ENCODE measurements at regions not wholly inside any gene's neighbourhood (a gene's known extent, or its start where the extent isn't known, plus 50 kb on each side); places are given as distances from the start of the nearest gene placed in this dataset.

GRCh38 chr19:31178833-31179470 is 170.3 kb downstream of the TSHZ3 start (continued):
- TF ChIP-seq, protein P1, sequence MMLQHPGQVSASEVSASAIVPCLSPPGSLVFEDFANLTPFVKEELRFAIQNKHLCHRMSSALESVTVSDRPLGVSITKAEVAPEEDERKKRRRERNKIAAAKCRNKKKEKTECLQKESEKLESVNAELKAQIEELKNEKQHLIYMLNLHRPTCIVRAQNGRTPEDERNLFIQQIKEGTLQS (CRISPR knock-in tag; conservative IDR thresholded peaks at IDR 0.05) = no peak
- TF ChIP-seq, protein P2, sequence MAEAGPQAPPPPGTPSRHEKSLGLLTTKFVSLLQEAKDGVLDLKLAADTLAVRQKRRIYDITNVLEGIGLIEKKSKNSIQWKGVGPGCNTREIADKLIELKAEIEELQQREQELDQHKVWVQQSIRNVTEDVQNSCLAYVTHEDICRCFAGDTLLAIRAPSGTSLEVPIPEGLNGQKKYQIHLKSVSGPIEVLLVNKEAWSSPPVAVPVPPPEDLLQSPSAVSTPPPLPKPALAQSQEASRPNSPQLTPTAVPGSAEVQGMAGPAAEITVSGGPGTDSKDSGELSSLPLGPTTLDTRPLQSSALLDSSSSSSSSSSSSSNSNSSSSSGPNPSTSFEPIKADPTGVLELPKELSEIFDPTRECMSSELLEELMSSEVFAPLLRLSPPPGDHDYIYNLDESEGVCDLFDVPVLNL (CRISPR knock-in tag; IDR thresholded peaks at IDR 0.05; ENCODE audit: borderline replicate concordance, low read depth) = no peak
- TF ChIP-seq MXD4 (CRISPR knock-in tag; IDR thresholded peaks at IDR 0.05; ENCODE audit: borderline replicate concordance) (no peak), SP1 (CRISPR knock-in tag; conservative IDR thresholded peaks at IDR 0.05) (no peak)

DNA sequence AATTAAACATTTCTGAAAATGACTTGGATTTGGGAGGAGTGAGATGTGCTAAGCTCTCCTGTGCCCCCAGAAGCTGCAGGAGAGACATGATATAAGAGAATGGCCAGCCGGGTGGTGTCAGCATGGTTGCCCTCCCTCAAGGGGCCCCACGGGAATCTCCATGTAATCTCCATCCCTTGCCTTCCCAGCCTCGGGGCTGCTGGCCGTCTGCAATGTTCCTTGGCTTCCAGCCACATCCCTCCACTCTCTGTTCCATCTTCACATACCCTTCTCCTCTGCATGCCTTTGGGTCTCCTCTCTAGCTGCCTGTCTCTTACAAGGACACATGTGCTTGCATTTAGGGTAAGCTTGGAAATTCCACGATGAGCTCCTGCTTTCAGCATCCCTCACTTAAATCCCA is 172.0 kb downstream of the TSHZ3 start:
- H3K4me1 Mint-ChIP-seq = peaks cover 17% of the 10 kb centered on the region
- H3K4me3 Mint-ChIP-seq = no peak overlapping the region
- DNase-seq (ENCODE audit: low spot score) (no peak), ATAC-seq (no peak)
- no peak overlapping the region for H3K27ac Mint-ChIP-seq
- no peaks in the 10 kb centered on the region; the same call in 1 of the 2 replicates for H3K27me3 Mint-ChIP-seq (ENCODE audit: low read depth)
- TF ChIP-seq, protein P3, sequence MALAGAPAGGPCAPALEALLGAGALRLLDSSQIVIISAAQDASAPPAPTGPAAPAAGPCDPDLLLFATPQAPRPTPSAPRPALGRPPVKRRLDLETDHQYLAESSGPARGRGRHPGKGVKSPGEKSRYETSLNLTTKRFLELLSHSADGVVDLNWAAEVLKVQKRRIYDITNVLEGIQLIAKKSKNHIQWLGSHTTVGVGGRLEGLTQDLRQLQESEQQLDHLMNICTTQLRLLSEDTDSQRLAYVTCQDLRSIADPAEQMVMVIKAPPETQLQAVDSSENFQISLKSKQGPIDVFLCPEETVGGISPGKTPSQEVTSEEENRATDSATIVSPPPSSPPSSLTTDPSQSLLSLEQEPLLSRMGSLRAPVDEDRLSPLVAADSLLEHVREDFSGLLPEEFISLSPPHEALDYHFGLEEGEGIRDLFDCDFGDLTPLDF (CRISPR knock-in tag; IDR thresholded peaks at IDR 0.05) = no peak
- TF ChIP-seq NFATC4 (CRISPR knock-in tag; IDR thresholded peaks at IDR 0.05) (no peak), TEAD4 (CRISPR knock-in tag; IDR thresholded peaks at IDR 0.05) (no peak), GTF2I (CRISPR knock-in tag; conservative IDR thresholded peaks at IDR 0.05) (no peak), ZNF232 (CRISPR knock-in tag; IDR thresholded peaks at IDR 0.05) (no peak), ZBTB21 (CRISPR knock-in tag; IDR thresholded peaks at IDR 0.05; ENCODE audit: borderline replicate concordance) (no peak), ERG (CRISPR knock-in tag; IDR thresholded peaks at IDR 0.05) (no peak), OVOL2 (CRISPR knock-in tag; IDR thresholded peaks at IDR 0.05; ENCODE audit: borderline replicate concordance) (no peak), ZNF121 (CRISPR knock-in tag; IDR thresholded peaks at IDR 0.05) (no peak), MYBL2 (CRISPR knock-in tag; IDR thresholded peaks at IDR 0.05) (no peak), FOXP1 (CRISPR knock-in tag; IDR thresholded peaks at IDR 0.05; ENCODE audit: borderline replicate concordance) (no peak), ARID4B (CRISPR knock-in tag; IDR thresholded peaks at IDR 0.05; ENCODE audit: borderline replicate concordance) (no peak), NR2C2 (CRISPR knock-in tag; IDR thresholded peaks at IDR 0.05) (no peak), IRF2 (CRISPR knock-in tag; IDR thresholded peaks at IDR 0.05; ENCODE audit: borderline replicate concordance, low read depth) (no peak), SMAD3 (CRISPR knock-in tag; IDR thresholded peaks at IDR 0.05; ENCODE audit: borderline replicate concordance) (no peak), ZNF423 (CRISPR knock-in tag; IDR thresholded peaks at IDR 0.05) (no peak), NFE2L1 (CRISPR knock-in tag; IDR thresholded peaks at IDR 0.05) (no peak)
- TF ChIP-seq, protein P4, sequence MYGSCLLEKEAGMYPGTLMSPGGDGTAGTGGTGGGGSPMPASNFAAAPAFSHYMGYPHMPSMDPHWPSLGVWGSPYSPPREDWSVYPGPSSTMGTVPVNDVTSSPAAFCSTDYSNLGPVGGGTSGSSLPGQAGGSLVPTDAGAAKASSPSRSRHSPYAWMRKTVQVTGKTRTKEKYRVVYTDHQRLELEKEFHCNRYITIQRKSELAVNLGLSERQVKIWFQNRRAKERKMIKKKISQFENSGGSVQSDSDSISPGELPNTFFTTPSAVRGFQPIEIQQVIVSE (CRISPR knock-in tag; IDR thresholded peaks at IDR 0.05; ENCODE audit: borderline replicate concordance) = no peak
- TF ChIP-seq, protein P5, sequence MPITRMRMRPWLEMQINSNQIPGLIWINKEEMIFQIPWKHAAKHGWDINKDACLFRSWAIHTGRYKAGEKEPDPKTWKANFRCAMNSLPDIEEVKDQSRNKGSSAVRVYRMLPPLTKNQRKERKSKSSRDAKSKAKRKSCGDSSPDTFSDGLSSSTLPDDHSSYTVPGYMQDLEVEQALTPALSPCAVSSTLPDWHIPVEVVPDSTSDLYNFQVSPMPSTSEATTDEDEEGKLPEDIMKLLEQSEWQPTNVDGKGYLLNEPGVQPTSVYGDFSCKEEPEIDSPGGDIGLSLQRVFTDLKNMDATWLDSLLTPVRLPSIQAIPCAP (CRISPR knock-in tag; IDR thresholded peaks at IDR 0.05) = no peak
- TF ChIP-seq, protein P6, sequence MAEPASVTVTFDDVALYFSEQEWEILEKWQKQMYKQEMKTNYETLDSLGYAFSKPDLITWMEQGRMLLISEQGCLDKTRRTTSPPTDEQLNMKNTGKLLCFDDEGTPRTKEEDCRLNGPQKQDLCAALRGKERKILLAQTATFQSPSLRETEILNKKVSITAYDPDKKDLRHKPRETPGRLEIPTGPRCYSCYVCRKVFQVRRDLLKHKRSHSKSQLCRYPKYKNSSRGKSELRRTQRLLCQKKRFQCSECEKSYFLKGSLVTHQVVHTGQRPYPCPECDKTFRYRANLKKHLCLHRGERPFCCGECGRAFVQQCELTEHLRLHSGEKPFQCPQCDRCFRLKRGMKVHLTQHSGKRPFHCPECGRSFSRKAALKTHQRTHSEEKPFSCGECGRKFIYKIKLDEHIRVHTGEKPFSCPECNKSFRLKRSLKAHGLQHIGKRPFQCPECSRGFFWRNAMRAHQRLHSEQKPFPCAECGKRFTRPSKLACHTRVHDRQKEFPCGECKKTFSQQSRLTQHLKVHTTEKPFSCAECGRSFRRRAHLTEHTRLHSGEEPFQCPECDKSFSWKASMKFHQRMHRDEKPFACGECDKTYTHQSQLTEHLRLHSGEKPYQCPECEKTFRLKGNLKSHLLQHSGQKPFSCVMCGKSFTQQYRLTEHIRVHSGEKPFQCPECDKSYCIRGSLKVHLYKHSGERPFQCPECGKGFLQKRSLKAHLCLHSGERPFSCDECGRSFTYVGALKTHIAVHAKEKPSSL (CRISPR knock-in tag; conservative IDR thresholded peaks at IDR 0.05) = no peak
- H3K36me3 Mint-ChIP-seq = peaks cover 3% of the 10 kb centered on the region; the same call in 1 of the 2 replicates
- peaks cover 21% of the 10 kb centered on the region for H3K9me3 Mint-ChIP-seq
- CTCF ChIA-PET = interaction anchor here (1.1 kb wide), 1 partner anchor 123 kb away, joined by 3 read pairs; no protein-coding TSS in a partner anchor
- POLR2A ChIA-PET = no interaction called here
